Spleen (tissue), 11 donors: ENCODE measurements at regions not wholly inside any gene's neighbourhood (a gene's known extent, or its start where the extent isn't known, plus 50 kb on each side); places are given as distances from the start of the nearest gene placed in this dataset.

ENCODE experiments used
- DNase-seq: peaks from one replicate; pipeline ENCODE4 v3.0.0-alpha.2; 2020
- H3K27ac ChIP-seq, 8 donors: fragments of 200-600 bp; sonication (generic) in 7 of 8; 1 replicate in 4 of 8; 2 replicates in 4 of 8; pipeline versions ENCODE4 v1.5.0 to v1.8.0; 2016 to 2021; ENCODE audit warnings: inconsistent platforms in 4 of 8, mild to moderate bottlenecking in 4 of 8, moderate library complexity in 1 of 8
- H3K27me3 ChIP-seq, 7 donors: fragments of 200-600 bp; sonication (generic) in 6 of 7; replicated peaks in 1 of 7; 1 replicate in 4 of 7; 2 replicates in 3 of 7; pipeline versions ENCODE4 v1.5.0 to v1.8.0; 2016 to 2021; ENCODE audit warnings: inconsistent platforms in 3 of 7, mild to moderate bottlenecking in 1 of 7
- H3K36me3 ChIP-seq, 6 donors: fragments of 200-600 bp; sonication (generic) in 5 of 6; 1 replicate in 4 of 6; 2 replicates in 2 of 6; pipeline versions ENCODE4 v1.5.0 to v1.8.0; 2016 to 2021; ENCODE audit warnings: inconsistent platforms in 2 of 6
- H3K4me1 ChIP-seq, 6 donors: fragments of 200-600 bp; sonication (generic) in 5 of 6; 1 replicate in 3 of 6; 2 replicates in 3 of 6; pipeline versions ENCODE4 v1.5.0 to v1.8.0; 2016 to 2021; ENCODE audit warnings: inconsistent platforms in 3 of 6
- H3K4me3 ChIP-seq, 8 donors: fragments of 200-600 bp; sonication (generic) in 7 of 8; 1 replicate in 4 of 8; 2 replicates in 4 of 8; pipeline versions ENCODE4 v1.5.0 to v1.8.0; 2016 to 2021; ENCODE audit warnings: inconsistent platforms in 4 of 8, mild to moderate bottlenecking in 4 of 8, moderate library complexity in 2 of 8
- H3K9me3 ChIP-seq, 8 donors: fragments of 200-600 bp; sonication (generic) in 7 of 8; 1 replicate in 4 of 8; 2 replicates in 4 of 8; pipeline versions ENCODE4 v1.5.0 to v1.8.0; 2016 to 2021; ENCODE audit warnings: inconsistent platforms in 4 of 8
- POLR2A ChIP-seq, 3 donors: fragments of 450-650 bp; IDR thresholded peaks; one replicate each; pipeline ENCODE4 v1.5.1; 2017; ENCODE audit warnings: antibody characterized with exemption in 3 of 3, mild to moderate bottlenecking in 1 of 3
- POLR2AphosphoS5 ChIP-seq, 3 donors: sonication (generic); formaldehyde crosslinking; IDR thresholded peaks; one replicate each; pipeline ENCODE4 v1.5.1; 2017; ENCODE audit warnings: antibody characterized with exemption in 3 of 3
- WGBS, 5 donors: extraction: QIAGEN DNeasy Blood & Tissue Kit in 3 of 5; methylation state at CpG; one replicate each; pipeline versions ENCODE4 v1.1.5 to v1.1.7; 2013 to 2018; 5-methylcytosine and 5-hydroxymethylcytosine counted together
- intact Hi-C: fragments of 100-400 bp; cut with DNase I; formaldehyde crosslinking; loops from one replicate; pipeline ENCODE4 v1.15.0; 2023; ENCODE audit warnings: low total_unique reads
- TF ChIP-seq, protein P1 (sequence below), 11 experiments: fragments of 200-600 bp in 7 of 11; fragments of 450-650 bp in 4 of 11; sonication (generic) in 4 of 11; IDR thresholded peaks in 8 of 11; conservative IDR thresholded peaks in 3 of 11; 1 replicate in 7 of 11; 2 replicates in 4 of 11; pipeline versions ENCODE4 v1.4.0 to v1.8.0; 2016 to 2021; ENCODE audit warnings: antibody characterized with exemption in 11 of 11, inconsistent platforms in 4 of 11, mild to moderate bottlenecking in 1 of 11
- donor health status: healthy with polysubstance abuse.
- donor health status: DM: no; HTN: no; CAD: no; lungs with moderate emphysema.
- donor health status: DM: no; HTN: no; CAD: no.
- donor health status: Bipolar disorder and iron deficiency.
- donor health status: healthy.
- donor health status: DM: no; HTN: no; CAD: no.
- donor health status: DM: yes; HTN: yes; CAD: no.

DNA sequence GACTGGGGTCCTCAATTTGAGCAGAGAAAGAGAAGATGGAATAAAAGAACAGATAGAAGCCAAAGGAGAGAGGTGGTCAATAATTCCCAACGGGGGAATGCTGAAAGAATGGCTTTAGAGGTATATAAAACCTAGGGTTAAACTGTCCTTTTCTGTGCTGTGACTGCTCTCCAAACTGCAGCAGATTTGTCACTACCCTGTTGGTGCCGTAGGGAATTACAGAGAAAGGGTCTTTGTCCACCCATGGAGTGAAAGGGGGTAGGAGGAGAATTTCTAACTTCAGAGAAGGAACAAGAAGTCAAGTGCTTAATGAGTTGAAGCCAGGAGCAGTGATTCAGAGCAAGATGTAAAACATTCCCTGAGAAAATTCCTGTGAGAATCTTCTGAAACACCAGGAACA lies 486.5 kb downstream of the NUP35 start:
- 57 to 69% (median 63%) methylated on average over 2 of the region's 2 CpGs for WGBS, 5 donors
- Histone ChIP-seq H3K27ac (no peak overlapping the region), H3K27me3 (no peaks in the 10 kb centered on the region), H3K36me3 (no peaks in the 10 kb centered on the region), H3K9me3 (peaks cover 0 to 5% (median 0%) of the 10 kb centered on the region in 8 donors), H3K4me3 (no peak overlapping the region), H3K4me1 (no peaks in the 10 kb centered on the region)
- intact Hi-C loops = no loop called here
- DNase-seq = no peak
- TF ChIP-seq POLR2AphosphoS5 (IDR thresholded peaks at IDR 0.05) (no peak), POLR2A (IDR thresholded peaks at IDR 0.05) (no peak)
- TF ChIP-seq, protein P1, sequence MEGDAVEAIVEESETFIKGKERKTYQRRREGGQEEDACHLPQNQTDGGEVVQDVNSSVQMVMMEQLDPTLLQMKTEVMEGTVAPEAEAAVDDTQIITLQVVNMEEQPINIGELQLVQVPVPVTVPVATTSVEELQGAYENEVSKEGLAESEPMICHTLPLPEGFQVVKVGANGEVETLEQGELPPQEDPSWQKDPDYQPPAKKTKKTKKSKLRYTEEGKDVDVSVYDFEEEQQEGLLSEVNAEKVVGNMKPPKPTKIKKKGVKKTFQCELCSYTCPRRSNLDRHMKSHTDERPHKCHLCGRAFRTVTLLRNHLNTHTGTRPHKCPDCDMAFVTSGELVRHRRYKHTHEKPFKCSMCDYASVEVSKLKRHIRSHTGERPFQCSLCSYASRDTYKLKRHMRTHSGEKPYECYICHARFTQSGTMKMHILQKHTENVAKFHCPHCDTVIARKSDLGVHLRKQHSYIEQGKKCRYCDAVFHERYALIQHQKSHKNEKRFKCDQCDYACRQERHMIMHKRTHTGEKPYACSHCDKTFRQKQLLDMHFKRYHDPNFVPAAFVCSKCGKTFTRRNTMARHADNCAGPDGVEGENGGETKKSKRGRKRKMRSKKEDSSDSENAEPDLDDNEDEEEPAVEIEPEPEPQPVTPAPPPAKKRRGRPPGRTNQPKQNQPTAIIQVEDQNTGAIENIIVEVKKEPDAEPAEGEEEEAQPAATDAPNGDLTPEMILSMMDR (IDR thresholded peaks at IDR 0.05 in 8 of 11, conservative IDR thresholded peaks at IDR 0.05 in 3 of 11) = no peak

DNA sequence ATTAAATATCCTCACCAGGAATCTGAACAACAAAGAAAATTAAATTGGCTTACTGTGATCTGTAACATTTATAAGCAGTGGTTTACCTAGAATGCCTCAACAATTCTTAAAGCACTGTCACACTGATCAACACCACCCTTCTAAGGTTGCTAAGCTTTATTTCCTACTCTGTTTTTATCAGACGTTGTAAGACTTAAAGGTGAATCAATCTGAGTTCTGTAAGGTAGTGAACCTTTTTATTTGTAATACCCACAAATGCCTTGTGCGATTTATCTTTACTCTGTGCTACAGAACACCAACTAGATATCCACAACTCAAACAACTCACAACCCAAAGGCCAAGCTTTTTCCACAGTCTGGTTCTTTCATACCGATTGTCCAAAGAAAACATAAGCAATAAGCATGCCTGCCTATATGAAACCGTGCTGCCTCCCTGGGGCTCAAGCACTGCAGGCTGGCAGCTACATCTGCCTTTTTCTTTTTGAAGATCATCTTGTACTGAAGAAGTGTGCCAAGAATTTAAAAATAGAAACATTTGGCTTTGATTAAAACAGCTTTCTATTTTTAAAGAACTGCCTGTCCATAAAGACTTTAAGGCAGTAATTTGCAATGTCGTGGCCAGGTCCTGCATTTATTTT lies 490.7 kb downstream of the NUP35 start:
- H3K27ac ChIP-seq = no peak overlapping the region
- no peak for DNase-seq
- H3K4me3 ChIP-seq = no peak overlapping the region
- intact Hi-C loops = no loop called here
- no peaks in the 10 kb centered on the region for H3K36me3 ChIP-seq
- WGBS, 5 donors = 69 to 78% (median 72%) methylated on average over 5 of the region's 5 CpGs
- H3K27me3 ChIP-seq = no peaks in the 10 kb centered on the region
- no peaks in the 10 kb centered on the region for H3K4me1 ChIP-seq
- peaks cover 0 to 34% (median 13%) of the 10 kb centered on the region in 8 donors for H3K9me3 ChIP-seq
- TF ChIP-seq POLR2AphosphoS5 (IDR thresholded peaks at IDR 0.05) = no peak
- TF ChIP-seq, protein P1 (IDR thresholded peaks at IDR 0.05 in 8 of 11, conservative IDR thresholded peaks at IDR 0.05 in 3 of 11) = no peak

DNA sequence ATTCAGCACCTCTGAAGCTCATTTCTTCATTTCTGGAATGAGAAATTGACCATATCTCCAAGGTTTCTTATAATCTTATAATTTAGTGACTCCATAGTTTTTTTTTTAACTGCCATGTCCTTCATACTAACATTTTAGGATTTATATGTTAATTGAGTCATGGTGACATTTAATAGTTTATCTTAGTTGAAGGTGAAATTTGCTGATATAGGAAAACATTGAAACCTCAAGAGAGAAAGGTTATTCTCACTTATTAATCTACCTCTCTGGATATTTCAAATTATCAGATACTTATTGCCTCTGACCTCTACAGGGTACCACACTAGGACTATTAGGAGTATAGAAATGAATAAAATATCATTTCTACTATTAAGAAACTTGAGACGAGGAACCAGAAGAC lies 499.0 kb downstream of the NUP35 start:
- intact Hi-C loops = no loop called here
- 80 to 90% (median 84%) methylated on average over 1 of the region's 1 CpG for WGBS, 5 donors
- no peaks in the 10 kb centered on the region for H3K27me3 ChIP-seq
- no peak overlapping the region for H3K27ac ChIP-seq
- no peak overlapping the region for H3K4me3 ChIP-seq
- DNase-seq = no peak
- TF ChIP-seq POLR2AphosphoS5 (IDR thresholded peaks at IDR 0.05) = no peak
- H3K4me1 ChIP-seq = no peaks in the 10 kb centered on the region
- H3K9me3 ChIP-seq = peaks cover 0 to 27% (median 9%) of the 10 kb centered on the region in 8 donors
- no peaks in the 10 kb centered on the region for H3K36me3 ChIP-seq

DNA sequence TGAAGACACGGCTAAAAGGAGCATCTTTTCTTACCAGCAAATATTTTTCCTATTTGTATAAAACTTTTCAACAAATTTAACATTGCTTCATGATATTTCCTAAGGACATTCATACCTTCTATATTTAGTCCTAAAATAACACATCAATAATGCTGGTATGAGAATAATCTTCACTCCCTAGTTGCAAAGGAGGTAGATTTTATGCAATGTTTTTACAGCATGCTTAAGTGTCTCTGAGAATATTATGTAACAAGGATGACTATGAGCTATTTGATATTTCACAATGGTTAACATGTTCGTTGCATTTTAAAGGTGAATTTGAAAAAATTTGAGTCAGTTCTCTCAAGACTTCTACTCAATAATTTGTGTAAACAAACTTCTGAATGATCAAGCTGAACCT lies 506.7 kb downstream of the NUP35 start:
- intact Hi-C loops = no loop called here
- Histone ChIP-seq H3K27me3 (no peaks in the 10 kb centered on the region), H3K27ac (no peak overlapping the region), H3K9me3 (peaks cover 0 to 4% (median 0%) of the 10 kb centered on the region in 8 donors), H3K36me3 (no peaks in the 10 kb centered on the region), H3K4me3 (no peak overlapping the region), H3K4me1 (no peaks in the 10 kb centered on the region)
- WGBS, 5 donors = 48 to 74% (median 65%) methylated on average over 2 of the region's 2 CpGs
- TF ChIP-seq, protein P1 (IDR thresholded peaks at IDR 0.05 in 8 of 11, conservative IDR thresholded peaks at IDR 0.05 in 3 of 11) = no peak
- TF ChIP-seq POLR2AphosphoS5 (IDR thresholded peaks at IDR 0.05) (no peak), POLR2A (IDR thresholded peaks at IDR 0.05) (no peak)
- no peak for DNase-seq
